Choroid plexus epithelial cell (primary cell): ENCODE measurements at regions not wholly inside any gene's neighbourhood (a gene's known extent, or its start where the extent isn't known, plus 50 kb on each side); places are given as distances from the start of the nearest gene placed in this dataset.

Experiments used
- DNase-seq: peaks from one replicate; pipeline ENCODE4 v3.0.0-alpha.2; 2010; ENCODE audit warnings: low read depth
- H3K4me3 ChIP-seq: 2 replicates; pipeline ENCODE4 v1.5.1; 2011; ENCODE audit warnings: low read depth, mild to moderate bottlenecking, control low read depth, low read length, moderate library complexity
- TF ChIP-seq, protein P1 (sequence below): conservative IDR thresholded peaks from 2 replicates; pipeline ENCODE4 v1.5.1; 2011; ENCODE audit warnings: low read depth, mild to moderate bottlenecking, control low read depth, inconsistent platforms, low read length, moderate library complexity

DNA sequence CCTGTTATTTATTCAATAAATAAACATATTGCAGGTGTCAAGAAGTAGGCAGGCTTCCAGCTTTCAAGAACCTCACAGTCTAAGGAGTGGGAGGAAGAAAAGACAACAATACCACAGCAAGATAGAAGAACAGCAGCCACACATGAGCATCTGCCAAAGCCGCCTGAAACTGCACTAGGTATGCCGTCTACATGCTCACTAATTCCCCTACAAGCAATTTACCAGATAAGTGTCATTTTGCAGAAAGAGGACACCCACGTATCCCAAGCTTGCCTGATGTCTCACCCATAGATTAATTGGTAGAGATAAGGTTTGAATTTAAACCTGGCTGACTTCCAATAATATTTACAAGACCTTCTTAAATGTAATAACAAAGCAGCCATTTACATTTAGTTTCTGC lies 439.4 kb upstream of the CPEB2 start:
- no peak for DNase-seq
- TF ChIP-seq, protein P1, sequence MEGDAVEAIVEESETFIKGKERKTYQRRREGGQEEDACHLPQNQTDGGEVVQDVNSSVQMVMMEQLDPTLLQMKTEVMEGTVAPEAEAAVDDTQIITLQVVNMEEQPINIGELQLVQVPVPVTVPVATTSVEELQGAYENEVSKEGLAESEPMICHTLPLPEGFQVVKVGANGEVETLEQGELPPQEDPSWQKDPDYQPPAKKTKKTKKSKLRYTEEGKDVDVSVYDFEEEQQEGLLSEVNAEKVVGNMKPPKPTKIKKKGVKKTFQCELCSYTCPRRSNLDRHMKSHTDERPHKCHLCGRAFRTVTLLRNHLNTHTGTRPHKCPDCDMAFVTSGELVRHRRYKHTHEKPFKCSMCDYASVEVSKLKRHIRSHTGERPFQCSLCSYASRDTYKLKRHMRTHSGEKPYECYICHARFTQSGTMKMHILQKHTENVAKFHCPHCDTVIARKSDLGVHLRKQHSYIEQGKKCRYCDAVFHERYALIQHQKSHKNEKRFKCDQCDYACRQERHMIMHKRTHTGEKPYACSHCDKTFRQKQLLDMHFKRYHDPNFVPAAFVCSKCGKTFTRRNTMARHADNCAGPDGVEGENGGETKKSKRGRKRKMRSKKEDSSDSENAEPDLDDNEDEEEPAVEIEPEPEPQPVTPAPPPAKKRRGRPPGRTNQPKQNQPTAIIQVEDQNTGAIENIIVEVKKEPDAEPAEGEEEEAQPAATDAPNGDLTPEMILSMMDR, result no peak
- no peak overlapping the region for H3K4me3 ChIP-seq

DNA sequence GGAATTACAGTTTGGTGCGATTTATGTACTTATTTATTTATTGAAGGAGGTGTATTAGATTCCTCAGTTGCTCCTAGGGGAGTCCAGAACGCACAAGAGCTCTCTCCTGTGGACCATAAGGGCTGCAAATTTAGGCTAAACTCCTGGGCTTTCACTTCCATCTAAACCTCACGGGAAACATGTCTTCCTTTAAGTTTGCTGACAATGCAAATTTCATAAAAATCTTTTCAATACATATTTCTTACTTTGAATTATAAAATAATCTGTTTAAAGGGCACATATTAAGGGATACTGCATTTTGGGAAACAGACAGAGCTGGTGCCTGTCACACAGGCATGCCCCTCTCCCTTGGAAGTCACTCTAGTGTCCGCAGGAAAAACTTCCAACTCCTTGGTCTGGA lies 438.0 kb upstream of the CPEB2 start:
- DNase-seq, result no peak
- TF ChIP-seq, protein P1, result no peak
- H3K4me3 ChIP-seq, result no peak overlapping the region

DNA sequence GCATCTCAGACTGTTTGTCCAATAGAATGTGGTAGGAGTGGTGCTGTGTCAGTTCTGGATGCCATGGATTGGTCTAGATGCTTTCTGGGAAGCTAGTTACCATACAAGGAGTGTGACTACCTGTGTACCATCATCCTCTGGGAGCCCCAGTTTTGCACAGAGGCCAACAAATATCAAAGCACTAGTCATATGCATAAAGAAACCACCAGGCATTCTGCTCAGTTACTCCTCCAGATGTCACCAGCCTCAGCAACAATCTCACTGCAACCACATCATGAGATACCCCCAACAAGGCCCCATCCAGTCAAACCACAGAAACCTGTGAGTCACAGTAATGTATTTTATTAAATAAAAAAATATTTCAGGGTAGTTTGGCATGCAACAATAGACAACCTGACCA lies 435.8 kb upstream of the CPEB2 start:
- TF ChIP-seq, protein P1, result peak; percentile 13
- H3K4me3 ChIP-seq, result no peak overlapping the region
- DNase-seq, result peak; percentile 81

DNA sequence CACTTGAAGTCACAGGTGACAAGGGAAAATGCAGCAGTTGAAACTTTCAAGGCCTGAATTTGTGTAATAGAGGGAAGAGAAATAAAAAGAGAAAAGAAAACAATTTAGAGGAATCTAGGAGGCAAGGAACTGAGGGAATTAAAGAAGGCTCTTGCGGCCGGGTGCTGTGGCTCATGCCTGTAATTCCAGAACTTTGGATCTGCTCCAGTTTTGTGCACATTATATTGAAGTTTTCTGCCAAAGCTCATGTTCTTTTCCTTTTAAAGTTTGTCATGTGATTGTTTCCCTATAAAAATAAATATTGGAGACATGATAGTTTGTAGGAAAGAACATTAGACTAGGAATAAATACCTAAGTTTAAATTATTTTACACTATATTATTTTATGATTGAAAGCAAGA lies 433.9 kb upstream of the CPEB2 start:
- H3K4me3 ChIP-seq, result no peak overlapping the region
- TF ChIP-seq, protein P1, result no peak
- DNase-seq, result peak; percentile 37

DNA sequence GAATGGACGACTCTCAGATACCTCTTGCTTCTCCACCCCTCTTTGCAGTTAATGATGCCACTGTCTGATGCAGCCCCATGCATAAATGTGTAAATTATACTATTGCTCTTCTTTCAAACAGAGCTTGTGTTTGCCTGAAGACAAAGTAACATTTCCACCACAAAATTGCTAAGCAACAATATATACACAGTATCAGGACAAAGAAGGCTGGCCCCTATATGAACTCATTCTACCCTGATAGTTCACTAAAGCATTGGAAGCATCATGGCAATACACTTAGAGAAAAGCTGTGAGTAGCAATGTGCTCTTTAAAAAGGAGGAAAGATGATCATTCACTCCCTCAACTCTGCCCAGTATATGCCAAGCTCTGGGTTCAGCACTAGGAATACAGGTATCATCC lies 427.0 kb upstream of the CPEB2 start:
- DNase-seq, result no peak
- H3K4me3 ChIP-seq, result no peak overlapping the region
- TF ChIP-seq, protein P1, result no peak

DNA sequence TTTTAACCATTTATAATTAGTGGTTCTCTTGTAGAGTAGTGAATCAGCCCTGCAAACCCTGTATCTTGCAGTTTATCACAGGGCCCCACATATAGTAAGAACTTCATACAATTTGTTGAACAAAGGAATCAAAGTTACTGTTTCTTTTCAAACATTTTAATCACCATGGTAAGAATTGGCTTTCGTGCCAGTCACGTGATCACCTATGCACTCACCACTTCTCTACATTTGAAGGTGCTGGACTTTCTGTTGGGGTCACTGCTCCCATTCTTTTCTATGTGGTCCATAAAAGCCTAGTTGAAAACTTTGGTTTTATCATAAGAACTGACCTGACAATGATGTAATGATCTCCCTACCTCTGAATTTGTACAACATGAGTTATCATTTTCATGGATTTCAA lies 426.4 kb upstream of the CPEB2 start:
- no peak for DNase-seq
- H3K4me3 ChIP-seq, result no peak overlapping the region
- TF ChIP-seq, protein P1, result no peak

DNA sequence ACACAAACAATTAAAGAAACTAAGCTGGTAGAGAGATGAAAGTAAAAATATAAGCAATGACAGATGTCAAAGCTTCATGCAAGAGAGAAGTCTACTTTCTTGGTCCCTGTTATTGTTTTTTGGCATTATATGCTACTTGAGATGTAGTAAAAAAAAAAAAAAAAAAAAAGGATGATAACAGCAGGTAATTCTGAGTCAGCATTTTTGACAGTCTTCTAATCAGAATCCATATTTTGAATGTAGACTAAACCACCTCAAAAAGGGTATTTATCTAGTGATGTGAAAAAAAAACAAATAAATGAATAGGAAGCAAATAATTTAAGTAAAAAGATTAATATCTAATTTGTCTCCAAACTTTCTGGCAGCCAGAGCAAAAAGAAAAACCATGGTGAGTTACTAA lies 422.2 kb upstream of the CPEB2 start:
- no peak for DNase-seq
- H3K4me3 ChIP-seq, result no peak overlapping the region
- TF ChIP-seq, protein P1, result no peak
